HEK293 (cell line): ENCODE measurements at regions not wholly inside any gene's neighbourhood (a gene's known extent, or its start where the extent isn't known, plus 50 kb on each side); places are given as distances from the start of the nearest gene placed in this dataset.

Experiments used
- CTCF ChIA-PET: fragments of 350-600 bp; formaldehyde crosslinking; extraction: SDS; loops from one replicate; lab custom pipeline; 2021; ENCODE audit warnings: antibody characterized with exemption; lab: Yijun Ruan, JAX
- POLR2A ChIA-PET: fragments of 300-600 bp; formaldehyde crosslinking; extraction: SDS; loops from one replicate; lab custom pipeline; 2020; ENCODE audit warnings: antibody characterized with exemption, inconsistent platforms; lab: Yijun Ruan, JAX
- H3K27ac ChIP-seq: fragments of 200-500 bp; sonication (Bioruptor generic); 2 replicates; pipeline ENCODE4 v1.5.1; 2014; ENCODE audit warnings: low read depth, low read length, control low read depth, inconsistent platforms; ENCODE audit errors: extremely low read depth
- H3K36me3 ChIP-seq, 2 experiments: fragments of 200-500 bp in 1 of 2; sonication (Bioruptor generic) in 1 of 2; 1 replicate in 1 of 2; 2 replicates in 1 of 2; pipeline ENCODE4 v1.5.1; 2014 to 2017; ENCODE audit warnings: inconsistent platforms in 2 of 2, low read length in 2 of 2; ENCODE audit not compliant: control insufficient read depth in 2 of 2, insufficient read depth in 1 of 2
- H3K4me1 ChIP-seq: fragments of 200-500 bp; sonication (Bioruptor generic); 2 replicates; pipeline ENCODE4 v1.5.1; 2014; ENCODE audit warnings: mild to moderate bottlenecking, low read length, inconsistent platforms; ENCODE audit not compliant: control insufficient read depth, insufficient read depth
- H3K4me3 ChIP-seq: 2 replicates; pipeline ENCODE4 v1.5.1; 2011; ENCODE audit warnings: low read depth, mild to moderate bottlenecking, control low read depth, low read length, moderate library complexity
- H3K9me3 ChIP-seq: fragments of 200-500 bp; sonication (Bioruptor generic); 2 replicates; pipeline ENCODE4 v1.5.1; 2014; ENCODE audit warnings: low read depth, low read length, inconsistent platforms; ENCODE audit not compliant: control insufficient read depth, insufficient read depth
- CTCF ChIP-seq: fragments of 450-650 bp; formaldehyde crosslinking; IDR thresholded peaks from 2 replicates; pipeline ENCODE4 v1.5.1; 2016; ENCODE audit warnings: missing biosample characterization, missing genetic modification characterization
- MEIS1 ChIP-seq: sonication (generic); formaldehyde crosslinking; IDR thresholded peaks from 2 replicates; pipeline ENCODE4 v1.8.1; 2022; ENCODE audit warnings: missing genetic modification reagents, mild to moderate bottlenecking, borderline replicate concordance
- PBX3 ChIP-seq: sonication (generic); formaldehyde crosslinking; IDR thresholded peaks from 2 replicates; pipeline ENCODE4 v1.8.1; 2022; ENCODE audit warnings: mild to moderate bottlenecking, moderate library complexity, missing genetic modification reagents
- ZBTB7A ChIP-seq: fragments of 450-650 bp; formaldehyde crosslinking; IDR thresholded peaks from 2 replicates; pipeline ENCODE4 v1.5.1; 2016; ENCODE audit warnings: low read depth, missing biosample characterization, missing genetic modification characterization
- ZNF155 ChIP-seq: fragments of 450-650 bp; formaldehyde crosslinking; IDR thresholded peaks from 2 replicates; pipeline ENCODE4 v1.5.1; 2016; ENCODE audit warnings: missing biosample characterization, missing genetic modification characterization
- ZNF416 ChIP-seq: fragments of 450-650 bp; formaldehyde crosslinking; IDR thresholded peaks from 2 replicates; pipeline ENCODE4 v1.5.1; 2016; ENCODE audit warnings: missing biosample characterization, missing genetic modification characterization
- TF ChIP-seq, protein P1 (sequence below): fragments of 450-650 bp; formaldehyde crosslinking; IDR thresholded peaks from 2 replicates; pipeline ENCODE4 v1.5.1; 2016; ENCODE audit warnings: missing biosample characterization, missing genetic modification characterization

DNA sequence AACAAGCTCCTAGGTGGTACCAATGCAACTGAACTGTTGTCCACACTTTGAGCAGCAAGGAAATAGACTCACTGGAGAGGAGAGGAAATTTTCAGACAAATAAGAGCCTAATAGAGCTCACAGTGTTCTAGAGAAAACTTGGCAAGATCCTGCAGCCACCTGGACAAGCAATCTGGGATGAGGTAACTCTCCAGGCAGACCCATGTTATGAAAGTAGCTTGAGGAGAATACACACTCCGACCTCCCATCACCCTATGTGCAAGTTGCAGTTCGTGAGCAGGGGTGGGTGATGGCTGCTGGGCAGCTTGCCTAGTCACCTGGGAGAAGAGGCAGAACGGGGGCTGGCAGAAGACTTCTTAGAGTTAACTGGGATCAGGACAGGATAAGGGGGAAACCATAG lies 102.2 kb downstream of the KLF4 start:
- H3K27ac ChIP-seq: no peak overlapping the region
- no peak overlapping the region for H3K4me3 ChIP-seq
- CTCF ChIA-PET: interaction anchor here (1.2 kb wide), 1 partner anchor 35 kb away, joined by 3 read pairs; no protein-coding TSS in a partner anchor
- H3K9me3 ChIP-seq: no peaks in the 10 kb centered on the region
- no peaks in the 10 kb centered on the region for H3K36me3 ChIP-seq
- no peaks in the 10 kb centered on the region for H3K4me1 ChIP-seq
- POLR2A ChIA-PET: no interaction called here
- no peak for TF ChIP-seq ZNF416 (tag by site-specific recombination)
- TF ChIP-seq, all 188 proteins: peak for 0

GRCh38 chr9:107386396-107386795 lies 103.2 kb downstream of the KLF4 start:
- no peaks in the 10 kb centered on the region for H3K36me3 ChIP-seq
- POLR2A ChIA-PET: no interaction called here
- no peak overlapping the region for H3K27ac ChIP-seq
- no peaks in the 10 kb centered on the region for H3K4me1 ChIP-seq
- CTCF ChIA-PET: interaction anchor here (1.0 to 1.2 kb wide), 2 partner anchors 36 to 44 kb away, joined by 3 to 9 read pairs; no protein-coding TSS in a partner anchor
- TF ChIP-seq, protein P1, sequence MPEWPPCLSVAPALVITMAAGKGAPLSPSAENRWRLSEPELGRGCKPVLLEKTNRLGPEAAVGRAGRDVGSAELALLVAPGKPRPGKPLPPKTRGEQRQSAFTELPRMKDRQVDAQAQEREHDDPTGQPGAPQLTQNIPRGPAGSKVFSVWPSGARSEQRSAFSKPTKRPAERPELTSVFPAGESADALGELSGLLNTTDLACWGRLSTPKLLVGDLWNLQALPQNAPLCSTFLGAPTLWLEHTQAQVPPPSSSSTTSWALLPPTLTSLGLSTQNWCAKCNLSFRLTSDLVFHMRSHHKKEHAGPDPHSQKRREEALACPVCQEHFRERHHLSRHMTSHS (tag by site-specific recombination): no peak
- no peak for TF ChIP-seq CTCF (tag by site-specific recombination)
- TF ChIP-seq ZBTB7A (tag by site-specific recombination): no peak
- no peak for TF ChIP-seq PBX3 (CRISPR knock-in tag)
- no peak for TF ChIP-seq MEIS1 (CRISPR knock-in tag)
- TF ChIP-seq ZNF155 (tag by site-specific recombination): no peak
- no peaks in the 10 kb centered on the region for H3K9me3 ChIP-seq
- H3K4me3 ChIP-seq: no peak overlapping the region
